ENCODE measurements at regions not wholly inside any gene's neighbourhood (a gene's known extent, or its start where the extent isn't known, plus 50 kb on each side); places are given as distances from the start of the nearest gene placed in this dataset.

DNA sequence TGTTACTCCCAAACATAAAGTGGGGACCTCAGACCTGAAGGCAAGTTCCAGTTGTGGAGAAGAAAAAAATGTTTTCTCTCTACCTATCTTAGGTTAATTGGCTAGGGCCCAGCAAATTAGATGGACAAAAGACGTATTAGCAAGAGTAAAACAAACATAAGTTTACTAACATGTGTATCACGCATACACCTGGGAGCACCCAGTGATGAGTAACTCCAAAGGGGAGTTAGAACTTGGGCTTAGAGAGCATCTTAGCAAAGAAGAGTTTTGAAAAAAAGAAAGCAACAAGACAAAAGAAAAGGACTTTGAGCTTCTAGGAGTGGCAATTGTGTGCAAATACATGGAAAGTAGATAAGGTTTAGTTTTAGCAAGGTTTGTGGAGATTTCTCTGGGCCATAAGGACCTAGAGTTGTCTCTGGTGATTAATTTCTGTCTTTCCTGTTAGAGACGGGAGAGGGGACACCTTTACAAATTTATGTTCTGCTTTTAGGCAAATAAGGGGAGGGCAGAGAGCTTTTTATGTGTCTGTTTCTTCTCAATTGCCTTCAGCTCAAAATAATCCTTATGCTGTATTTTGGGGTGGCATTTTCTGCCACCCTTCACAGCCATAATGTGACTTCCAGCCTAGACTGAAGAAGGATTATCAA, 76.7 kb upstream of the PTGFRN start:
- H3K4me3 Mint-ChIP-seq = no peak overlapping the region
- TF ChIP-seq, protein P1, sequence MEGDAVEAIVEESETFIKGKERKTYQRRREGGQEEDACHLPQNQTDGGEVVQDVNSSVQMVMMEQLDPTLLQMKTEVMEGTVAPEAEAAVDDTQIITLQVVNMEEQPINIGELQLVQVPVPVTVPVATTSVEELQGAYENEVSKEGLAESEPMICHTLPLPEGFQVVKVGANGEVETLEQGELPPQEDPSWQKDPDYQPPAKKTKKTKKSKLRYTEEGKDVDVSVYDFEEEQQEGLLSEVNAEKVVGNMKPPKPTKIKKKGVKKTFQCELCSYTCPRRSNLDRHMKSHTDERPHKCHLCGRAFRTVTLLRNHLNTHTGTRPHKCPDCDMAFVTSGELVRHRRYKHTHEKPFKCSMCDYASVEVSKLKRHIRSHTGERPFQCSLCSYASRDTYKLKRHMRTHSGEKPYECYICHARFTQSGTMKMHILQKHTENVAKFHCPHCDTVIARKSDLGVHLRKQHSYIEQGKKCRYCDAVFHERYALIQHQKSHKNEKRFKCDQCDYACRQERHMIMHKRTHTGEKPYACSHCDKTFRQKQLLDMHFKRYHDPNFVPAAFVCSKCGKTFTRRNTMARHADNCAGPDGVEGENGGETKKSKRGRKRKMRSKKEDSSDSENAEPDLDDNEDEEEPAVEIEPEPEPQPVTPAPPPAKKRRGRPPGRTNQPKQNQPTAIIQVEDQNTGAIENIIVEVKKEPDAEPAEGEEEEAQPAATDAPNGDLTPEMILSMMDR (IDR thresholded peaks at IDR 0.05) = no peak
- CTCF ChIA-PET = interaction anchor here (1.0 to 1.1 kb wide), 2 partner anchors 10 to 259 kb away, joined by 3 read pairs; no protein-coding TSS in a partner anchor
- Histone ChIP-seq H3K4me1 (ENCODE audit: insufficient read depth, low read length) (no peaks in the 10 kb centered on the region), H3K27ac (ENCODE audit: low read depth in 1 of 2, low read length in 2 of 2) (no peak overlapping the region), H3K4me3 (ENCODE audit: low read length) (no peak overlapping the region), H3K36me3 (ENCODE audit: insufficient read depth, low read length) (no peaks in the 10 kb centered on the region), H3K9me3 (ENCODE audit: control insufficient read depth in 1 of 2, insufficient read depth in 1 of 2, low read length in 2 of 2) (peaks cover 0 to 5% of the 10 kb centered on the region in 2 experiments), H3K27me3 (ENCODE audit: control insufficient read depth in 1 of 2, insufficient read depth in 2 of 2, low read length in 2 of 2) (no peaks in the 10 kb centered on the region)
- H3K27ac Mint-ChIP-seq = no peak overlapping the region
- intact Hi-C loops (cut with DNase I, micrococcal nuclease) = no loop called here
- POLR2A ChIA-PET = no interaction called here
- no peak for DNase-seq
- H3K9me3 Mint-ChIP-seq = no peaks in the 10 kb centered on the region
- no peaks in the 10 kb centered on the region for H3K27me3 Mint-ChIP-seq
- ATAC-seq (ENCODE audit: poor library complexity) = no peak
- no peaks in the 10 kb centered on the region for H3K36me3 Mint-ChIP-seq (ENCODE audit: low read depth)
- H3K4me1 Mint-ChIP-seq (ENCODE audit: low read depth) = peaks cover 5% of the 10 kb centered on the region

DNA sequence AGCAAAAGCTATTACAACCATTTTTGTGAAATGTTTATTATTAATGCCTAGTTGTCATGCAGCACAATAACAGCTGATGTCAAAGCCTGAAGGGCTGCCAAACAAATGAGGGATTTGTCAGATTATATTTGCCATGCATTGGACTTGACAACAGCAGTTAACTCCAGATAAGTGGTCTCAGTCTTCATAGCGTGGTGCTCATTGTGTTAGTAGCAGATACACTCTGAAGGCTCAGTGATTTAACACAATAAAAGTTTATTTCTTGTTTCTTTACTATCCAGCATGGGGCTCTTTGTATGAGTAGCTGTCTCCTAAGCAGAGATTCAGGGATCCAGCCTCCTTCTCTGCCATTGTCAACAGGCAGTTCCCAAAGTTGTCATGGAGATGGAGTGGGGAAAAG, 76.0 kb upstream of the PTGFRN start:
- intact Hi-C loops (cut with DNase I, micrococcal nuclease) = no loop called here
- H3K4me1 Mint-ChIP-seq (ENCODE audit: low read depth) = peaks cover 5% of the 10 kb centered on the region
- ChIA-PET POLR2A (no interaction called here), CTCF (interaction anchor here (1.0 kb wide), 1 partner anchor 259 kb away, joined by 3 read pairs; no protein-coding TSS in a partner anchor)
- H3K27me3 Mint-ChIP-seq = no peaks in the 10 kb centered on the region
- H3K27ac Mint-ChIP-seq = no peak overlapping the region
- Histone ChIP-seq H3K4me3 (ENCODE audit: low read length) (no peak overlapping the region), H3K27ac (ENCODE audit: low read depth in 1 of 2, low read length in 2 of 2) (no peak overlapping the region), H3K27me3 (ENCODE audit: control insufficient read depth in 1 of 2, insufficient read depth in 2 of 2, low read length in 2 of 2) (no peaks in the 10 kb centered on the region), H3K36me3 (ENCODE audit: insufficient read depth, low read length) (no peaks in the 10 kb centered on the region), H3K4me1 (ENCODE audit: insufficient read depth, low read length) (no peaks in the 10 kb centered on the region), H3K9me3 (ENCODE audit: control insufficient read depth in 1 of 2, insufficient read depth in 1 of 2, low read length in 2 of 2) (peaks cover 0 to 5% of the 10 kb centered on the region in 2 experiments)
- no peaks in the 10 kb centered on the region for H3K36me3 Mint-ChIP-seq (ENCODE audit: low read depth)
- no peaks in the 10 kb centered on the region for H3K9me3 Mint-ChIP-seq
- DNase-seq = no peak
- H3K4me3 Mint-ChIP-seq = no peak overlapping the region
- no peak for ATAC-seq (ENCODE audit: poor library complexity)
- TF ChIP-seq, protein P1 (IDR thresholded peaks at IDR 0.05) = no peak

DNA sequence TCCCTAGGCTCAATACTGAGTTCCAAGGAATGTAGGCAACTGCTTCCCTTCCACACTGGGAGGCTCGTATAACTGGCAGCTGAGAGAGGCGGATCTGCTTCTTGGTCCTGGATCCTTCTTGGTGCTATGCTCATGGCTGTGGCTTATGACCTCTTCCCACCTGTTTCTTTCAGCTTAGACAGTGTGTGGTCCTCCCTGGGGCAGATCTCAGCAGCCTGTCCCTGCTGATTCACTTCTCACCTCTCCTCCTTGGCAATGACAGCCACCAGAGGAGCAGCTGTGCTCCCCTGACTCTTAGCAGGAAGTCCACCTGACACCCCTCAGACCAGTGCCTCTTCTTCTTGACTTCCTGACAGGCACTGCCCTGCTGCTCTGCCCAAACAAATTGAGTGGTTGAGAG, 75.1 kb upstream of the PTGFRN start:
- peaks cover 0 to 5% of the 10 kb centered on the region in 2 experiments for H3K9me3 ChIP-seq (ENCODE audit: control insufficient read depth in 1 of 2, insufficient read depth in 1 of 2, low read length in 2 of 2)
- intact Hi-C loops (cut with DNase I, micrococcal nuclease) = no loop called here
- Mint-ChIP-seq H3K27me3 (no peaks in the 10 kb centered on the region), H3K4me3 (no peak overlapping the region), H3K27ac (no peak overlapping the region), H3K36me3 (ENCODE audit: low read depth) (no peaks in the 10 kb centered on the region), H3K4me1 (ENCODE audit: low read depth) (no peaks in the 10 kb centered on the region), H3K9me3 (no peaks in the 10 kb centered on the region)
- TF ChIP-seq, protein P1 (IDR thresholded peaks at IDR 0.05) = no peak
- CTCF ChIA-PET = no interaction called here
- no peaks in the 10 kb centered on the region for H3K4me1 ChIP-seq (ENCODE audit: insufficient read depth, low read length)
- no peak overlapping the region for H3K27ac ChIP-seq (ENCODE audit: low read depth in 1 of 2, low read length in 2 of 2)
- DNase-seq = no peak
- ATAC-seq (ENCODE audit: poor library complexity) = no peak
- no peaks in the 10 kb centered on the region for H3K27me3 ChIP-seq (ENCODE audit: control insufficient read depth in 1 of 2, insufficient read depth in 2 of 2, low read length in 2 of 2)
- H3K36me3 ChIP-seq (ENCODE audit: insufficient read depth, low read length) = no peaks in the 10 kb centered on the region
- POLR2A ChIA-PET = no interaction called here
- no peak overlapping the region for H3K4me3 ChIP-seq (ENCODE audit: low read length)

Measured in CD4-positive, alpha-beta T cell (primary cell).